NCI-H2029 treated with DMSO at 0.1 percent for 48 hours (cell line): ENCODE measurements at regions not wholly inside any gene's neighbourhood (a gene's known extent, or its start where the extent isn't known, plus 50 kb on each side); places are given as distances from the start of the nearest gene placed in this dataset.
"Not testable (repeated sequence)": the region's sequence is repeated elsewhere in the genome, so short reads cannot be mapped to it uniquely, and the experiment has no call there.

Experiments used
- DNase-seq: peaks from one replicate; lab custom pipeline; 2025; lab: John Stamatoyannopoulos, UW

- not testable (repeated sequence) for DNase-seq
Measured at GRCh38 chr15:31681529-31682259, 348.6 kb upstream of the CHRNA7 start.

- DNase-seq, result not testable (repeated sequence)
Measured at GRCh38 chr15:31687088-31687487, 343.2 kb upstream of the CHRNA7 start.

- not testable (repeated sequence) for DNase-seq
Measured at GRCh38 chr15:31696509-31696908, 333.8 kb upstream of the CHRNA7 start.

- DNase-seq, result not testable (repeated sequence)
Measured at GRCh38 chr15:31705076-31705678, 325.1 kb upstream of the CHRNA7 start.

- DNase-seq, result not testable (repeated sequence)
Measured at GRCh38 chr15:31707944-31708702, 322.2 kb upstream of the CHRNA7 start.

GRCh38 chr15:31708703-31709327 lies 321.5 kb upstream of the CHRNA7 start:
- not testable (repeated sequence) for DNase-seq

- not testable (repeated sequence) for DNase-seq
Measured at GRCh38 chr15:31709479-31709878, 320.8 kb upstream of the CHRNA7 start.

GRCh38 chr15:31710806-31711205 lies 319.5 kb upstream of the CHRNA7 start:
- not testable (repeated sequence) for DNase-seq

- not testable (repeated sequence) for DNase-seq
Measured at GRCh38 chr15:31715208-31715607, 315.1 kb upstream of the CHRNA7 start.

GRCh38 chr15:31718625-31719024 lies 311.7 kb upstream of the CHRNA7 start:
- DNase-seq, result not testable (repeated sequence)

- DNase-seq, result not testable (repeated sequence)
Measured at GRCh38 chr15:31719396-31720022, 310.8 kb upstream of the CHRNA7 start.

GRCh38 chr15:31723019-31723418 lies 307.3 kb upstream of the CHRNA7 start:
- DNase-seq, result not testable (repeated sequence)

GRCh38 chr15:31724903-31725302 lies 305.4 kb upstream of the CHRNA7 start:
- not testable (repeated sequence) for DNase-seq

GRCh38 chr15:31725619-31726018 lies 304.7 kb upstream of the CHRNA7 start:
- not testable (repeated sequence) for DNase-seq

GRCh38 chr15:31727612-31728011 lies 302.7 kb upstream of the CHRNA7 start:
- no peak for DNase-seq

GRCh38 chr15:31732726-31733125 lies 297.6 kb upstream of the CHRNA7 start:
- DNase-seq, result no peak

- no peak for DNase-seq
Measured at GRCh38 chr15:31733424-31733823, 296.9 kb upstream of the CHRNA7 start.

- DNase-seq, result no peak
Measured at GRCh38 chr15:31740203-31740602, 290.1 kb upstream of the CHRNA7 start.

- DNase-seq, result no peak
Measured at GRCh38 chr15:31745841-31746240, 284.5 kb upstream of the CHRNA7 start.

GRCh38 chr15:31752065-31752762 lies 278.1 kb upstream of the CHRNA7 start:
- no peak for DNase-seq

- DNase-seq, result no peak
Measured at GRCh38 chr15:31752905-31753304, 277.4 kb upstream of the CHRNA7 start.
